ENCODE measurements at regions not wholly inside any gene's neighbourhood (a gene's known extent, or its start where the extent isn't known, plus 50 kb on each side); places are given as distances from the start of the nearest gene placed in this dataset.

- TF ChIP-seq TEAD4 (IDR thresholded peaks at IDR 0.05; ENCODE audit: low read depth, low read length): no peak
- no peak for TF ChIP-seq EP300 (IDR thresholded peaks at IDR 0.05; ENCODE audit: borderline replicate concordance in 1 of 2, low read depth in 2 of 2, low read length in 2 of 2)
- TF ChIP-seq, protein P1, sequence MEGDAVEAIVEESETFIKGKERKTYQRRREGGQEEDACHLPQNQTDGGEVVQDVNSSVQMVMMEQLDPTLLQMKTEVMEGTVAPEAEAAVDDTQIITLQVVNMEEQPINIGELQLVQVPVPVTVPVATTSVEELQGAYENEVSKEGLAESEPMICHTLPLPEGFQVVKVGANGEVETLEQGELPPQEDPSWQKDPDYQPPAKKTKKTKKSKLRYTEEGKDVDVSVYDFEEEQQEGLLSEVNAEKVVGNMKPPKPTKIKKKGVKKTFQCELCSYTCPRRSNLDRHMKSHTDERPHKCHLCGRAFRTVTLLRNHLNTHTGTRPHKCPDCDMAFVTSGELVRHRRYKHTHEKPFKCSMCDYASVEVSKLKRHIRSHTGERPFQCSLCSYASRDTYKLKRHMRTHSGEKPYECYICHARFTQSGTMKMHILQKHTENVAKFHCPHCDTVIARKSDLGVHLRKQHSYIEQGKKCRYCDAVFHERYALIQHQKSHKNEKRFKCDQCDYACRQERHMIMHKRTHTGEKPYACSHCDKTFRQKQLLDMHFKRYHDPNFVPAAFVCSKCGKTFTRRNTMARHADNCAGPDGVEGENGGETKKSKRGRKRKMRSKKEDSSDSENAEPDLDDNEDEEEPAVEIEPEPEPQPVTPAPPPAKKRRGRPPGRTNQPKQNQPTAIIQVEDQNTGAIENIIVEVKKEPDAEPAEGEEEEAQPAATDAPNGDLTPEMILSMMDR (IDR thresholded peaks at IDR 0.05; ENCODE audit: control extremely low read depth in 1 of 3, insufficient read depth in 1 of 3, low read depth in 1 of 3, low read length in 3 of 3): no peak
- TF ChIP-seq BCL11A (IDR thresholded peaks at IDR 0.05; ENCODE audit: low read depth in 2 of 2, low read length in 2 of 2): no peak
- TF ChIP-seq SIN3A (conservative IDR thresholded peaks at IDR 0.05 in 1 of 2, IDR thresholded peaks at IDR 0.05 in 1 of 2; ENCODE audit: low read depth in 1 of 2, low read length in 2 of 2): no peak
These were observed 299.9 kb upstream of the PLD5 start for GRCh38 chr1:242824435-242824834.
